Upper lobe of right lung (tissue), 1 donor: ENCODE measurements at regions not wholly inside any gene's neighbourhood (a gene's known extent, or its start where the extent isn't known, plus 50 kb on each side); places are given as distances from the start of the nearest gene placed in this dataset.
A peak's percentile ranks its signal among the peaks of the same experiment; 100 is the strongest.
"Not testable (repeated sequence)": the region's sequence is repeated elsewhere in the genome, so short reads cannot be mapped to it uniquely, and the experiment has no call there.

Source experiments
- ATAC-seq: fragments of 200-7000 bp; cut with Tn5 transposase; one replicate; pipeline ENCODE4 v1.9.1; 2020; ENCODE audit warnings: mild to moderate bottlenecking, moderate library complexity
- DNase-seq: peaks from one replicate; pipeline ENCODE4 v3.0.0-alpha.2; 2020
- H3K27ac ChIP-seq: fragments of 200-600 bp; one replicate; pipeline ENCODE4 v1.8.0; 2022
- H3K27me3 ChIP-seq: fragments of 200-600 bp; one replicate; pipeline ENCODE4 v1.8.0; 2022; ENCODE audit warnings: mild to moderate bottlenecking
- H3K36me3 ChIP-seq: fragments of 200-600 bp; one replicate; pipeline ENCODE4 v1.8.0; 2022
- H3K4me1 ChIP-seq: fragments of 200-600 bp; one replicate; pipeline ENCODE4 v1.8.0; 2022
- H3K4me3 ChIP-seq: fragments of 200-600 bp; one replicate; pipeline ENCODE4 v1.8.0; 2022; ENCODE audit warnings: mild to moderate bottlenecking
- H3K9me3 ChIP-seq: fragments of 200-600 bp; one replicate; pipeline ENCODE4 v1.8.0; 2022
- CTCF ChIP-seq: fragments of 200-600 bp; IDR thresholded peaks from one replicate; pipeline ENCODE4 v1.8.0; 2022; ENCODE audit warnings: antibody characterized with exemption
- intact Hi-C: fragments of 100-400 bp; cut with DNase I; formaldehyde crosslinking; loops from one replicate; pipeline ENCODE4 v1.11.0; 2022
- donor health status: DM: no; HTN: yes; CAD: no; lungs with severe emphysema.

GRCh38 chr16:17747081-17747756 lies 276.5 kb upstream of the XYLT1 start:
- H3K9me3 ChIP-seq = no peaks in the 10 kb centered on the region
- ATAC-seq (no peak), DNase-seq (no peak)
- no peak overlapping the region for H3K4me3 ChIP-seq
- intact Hi-C loops = no loop called here
- no peaks in the 10 kb centered on the region for H3K4me1 ChIP-seq
- H3K36me3 ChIP-seq = no peaks in the 10 kb centered on the region
- no peak for TF ChIP-seq CTCF
- no peak overlapping the region for H3K27ac ChIP-seq
- peaks cover 7% of the 10 kb centered on the region for H3K27me3 ChIP-seq

GRCh38 chr16:17744921-17745572 lies 274.3 kb upstream of the XYLT1 start:
- H3K36me3 ChIP-seq = no peaks in the 10 kb centered on the region
- TF ChIP-seq CTCF = no peak
- no peak overlapping the region for H3K27ac ChIP-seq
- H3K27me3 ChIP-seq = peaks cover 7% of the 10 kb centered on the region
- H3K9me3 ChIP-seq = no peaks in the 10 kb centered on the region
- H3K4me1 ChIP-seq = no peaks in the 10 kb centered on the region
- intact Hi-C loops = no loop called here
- H3K4me3 ChIP-seq = peak overlapping the region; percentile 31
- no peak for ATAC-seq
- no peak for DNase-seq

- intact Hi-C loops = no loop called here
- Histone ChIP-seq H3K36me3 (no peaks in the 10 kb centered on the region), H3K9me3 (no peaks in the 10 kb centered on the region), H3K27ac (no peak overlapping the region), H3K4me3 (no peak overlapping the region), H3K4me1 (no peaks in the 10 kb centered on the region), H3K27me3 (peaks cover 7% of the 10 kb centered on the region)
- ATAC-seq (no peak), DNase-seq (no peak)
- TF ChIP-seq CTCF = no peak
These were observed 272.8 kb upstream of the XYLT1 start for GRCh38 chr16:17743578-17743977.

GRCh38 chr16:17743158-17743557 lies 272.4 kb upstream of the XYLT1 start:
- Histone ChIP-seq H3K4me3 (no peak overlapping the region), H3K27ac (no peak overlapping the region), H3K4me1 (no peaks in the 10 kb centered on the region), H3K36me3 (no peaks in the 10 kb centered on the region), H3K27me3 (peaks cover 7% of the 10 kb centered on the region), H3K9me3 (no peaks in the 10 kb centered on the region)
- intact Hi-C loops = no loop called here
- TF ChIP-seq CTCF = no peak
- DNase-seq (no peak), ATAC-seq (no peak)

- DNase-seq, H3K27ac ChIP-seq, ATAC-seq, H3K4me1 ChIP-seq, H3K4me3 ChIP-seq, intact Hi-C loops, H3K27me3 ChIP-seq, H3K36me3 ChIP-seq, H3K9me3 ChIP-seq: not testable (repeated sequence)
These were observed 264.3 kb upstream of the XYLT1 start for GRCh38 chr16:17735099-17735498.

- H3K27ac ChIP-seq = no peak overlapping the region
- H3K36me3 ChIP-seq = no peaks in the 10 kb centered on the region
- intact Hi-C loops = no loop called here
- H3K9me3 ChIP-seq = no peaks in the 10 kb centered on the region
- no peaks in the 10 kb centered on the region for H3K27me3 ChIP-seq
- no peak overlapping the region for H3K4me3 ChIP-seq
- no peaks in the 10 kb centered on the region for H3K4me1 ChIP-seq
- ATAC-seq = no peak
- no peak for TF ChIP-seq CTCF
- DNase-seq = no peak
These were observed 259.1 kb upstream of the XYLT1 start for GRCh38 chr16:17729820-17730219.
